ENCODE measurements at regions not wholly inside any gene's neighbourhood (a gene's known extent, or its start where the extent isn't known, plus 50 kb on each side); places are given as distances from the start of the nearest gene placed in this dataset.

DNA sequence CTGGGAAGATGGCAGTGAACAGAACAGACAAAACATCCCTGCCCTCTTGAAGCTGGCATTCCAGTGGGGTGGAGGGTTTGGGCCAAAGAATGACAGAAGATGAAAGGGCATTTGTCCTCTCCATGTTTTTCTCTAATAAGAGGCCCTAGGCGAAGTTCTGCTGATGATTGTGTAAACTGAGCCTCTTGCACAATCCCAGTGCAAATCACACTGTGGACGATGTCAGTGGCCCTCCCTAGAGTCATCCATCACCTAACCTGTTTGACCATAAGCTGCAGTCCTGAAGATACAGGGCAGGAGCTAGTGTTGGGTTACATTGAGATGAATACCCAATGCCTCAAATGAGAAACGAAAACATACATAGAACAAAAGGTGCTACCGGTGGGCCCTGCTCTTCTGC, 622.4 kb upstream of the TBX3 start:
- intact Hi-C loops (cut with DNase I; ENCODE audit: low total_unique reads), result no loop called here
- ATAC-seq (no peak), DNase-seq (no peak)
- Histone ChIP-seq H3K4me3 (no peak overlapping the region), H3K27ac (no peak overlapping the region), H3K36me3 (no peaks in the 10 kb centered on the region), H3K27me3 (no peaks in the 10 kb centered on the region), H3K9me3 (no peaks in the 10 kb centered on the region), H3K4me1 (no peaks in the 10 kb centered on the region)
- in situ Hi-C loops (cut with MboI; ENCODE audit: low sequenced_read_pairs in 4 of 4), result no loop called here
- TF ChIP-seq, protein P1, sequence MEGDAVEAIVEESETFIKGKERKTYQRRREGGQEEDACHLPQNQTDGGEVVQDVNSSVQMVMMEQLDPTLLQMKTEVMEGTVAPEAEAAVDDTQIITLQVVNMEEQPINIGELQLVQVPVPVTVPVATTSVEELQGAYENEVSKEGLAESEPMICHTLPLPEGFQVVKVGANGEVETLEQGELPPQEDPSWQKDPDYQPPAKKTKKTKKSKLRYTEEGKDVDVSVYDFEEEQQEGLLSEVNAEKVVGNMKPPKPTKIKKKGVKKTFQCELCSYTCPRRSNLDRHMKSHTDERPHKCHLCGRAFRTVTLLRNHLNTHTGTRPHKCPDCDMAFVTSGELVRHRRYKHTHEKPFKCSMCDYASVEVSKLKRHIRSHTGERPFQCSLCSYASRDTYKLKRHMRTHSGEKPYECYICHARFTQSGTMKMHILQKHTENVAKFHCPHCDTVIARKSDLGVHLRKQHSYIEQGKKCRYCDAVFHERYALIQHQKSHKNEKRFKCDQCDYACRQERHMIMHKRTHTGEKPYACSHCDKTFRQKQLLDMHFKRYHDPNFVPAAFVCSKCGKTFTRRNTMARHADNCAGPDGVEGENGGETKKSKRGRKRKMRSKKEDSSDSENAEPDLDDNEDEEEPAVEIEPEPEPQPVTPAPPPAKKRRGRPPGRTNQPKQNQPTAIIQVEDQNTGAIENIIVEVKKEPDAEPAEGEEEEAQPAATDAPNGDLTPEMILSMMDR (IDR thresholded peaks at IDR 0.05 in 4 of 5, conservative IDR thresholded peaks at IDR 0.05 in 1 of 5), result no peak
- no peak for TF ChIP-seq POLR2A (IDR thresholded peaks at IDR 0.05)

GRCh38 chr12:115305867-115306266, 621.9 kb upstream of the TBX3 start:
- Histone ChIP-seq H3K4me1 (no peaks in the 10 kb centered on the region), H3K36me3 (no peaks in the 10 kb centered on the region), H3K4me3 (no peak overlapping the region), H3K9me3 (no peaks in the 10 kb centered on the region), H3K27ac (no peak overlapping the region), H3K27me3 (no peaks in the 10 kb centered on the region)
- intact Hi-C loops (cut with DNase I; ENCODE audit: low total_unique reads), result no loop called here
- TF ChIP-seq, protein P1 (IDR thresholded peaks at IDR 0.05 in 4 of 5, conservative IDR thresholded peaks at IDR 0.05 in 1 of 5), result no peak
- TF ChIP-seq POLR2A (IDR thresholded peaks at IDR 0.05), result no peak
- in situ Hi-C loops (cut with MboI; ENCODE audit: low sequenced_read_pairs in 4 of 4), result no loop called here
- ATAC-seq (no peak), DNase-seq (no peak)

- in situ Hi-C loops (cut with MboI; ENCODE audit: low sequenced_read_pairs in 4 of 4), result no loop called here
- DNase-seq (no peak), ATAC-seq (no peak)
- H3K4me1 ChIP-seq, result no peaks in the 10 kb centered on the region
- H3K9me3 ChIP-seq, result no peaks in the 10 kb centered on the region
- intact Hi-C loops (cut with DNase I; ENCODE audit: low total_unique reads), result no loop called here
- TF ChIP-seq POLR2A (IDR thresholded peaks at IDR 0.05), result no peak
- TF ChIP-seq, protein P1 (IDR thresholded peaks at IDR 0.05 in 4 of 5, conservative IDR thresholded peaks at IDR 0.05 in 1 of 5), result no peak
- no peaks in the 10 kb centered on the region for H3K27me3 ChIP-seq
- no peak overlapping the region for H3K4me3 ChIP-seq
- H3K36me3 ChIP-seq, result no peaks in the 10 kb centered on the region
- no peak overlapping the region for H3K27ac ChIP-seq
Measured at GRCh38 chr12:115305275-115305674, 621.3 kb upstream of the TBX3 start.

DNA sequence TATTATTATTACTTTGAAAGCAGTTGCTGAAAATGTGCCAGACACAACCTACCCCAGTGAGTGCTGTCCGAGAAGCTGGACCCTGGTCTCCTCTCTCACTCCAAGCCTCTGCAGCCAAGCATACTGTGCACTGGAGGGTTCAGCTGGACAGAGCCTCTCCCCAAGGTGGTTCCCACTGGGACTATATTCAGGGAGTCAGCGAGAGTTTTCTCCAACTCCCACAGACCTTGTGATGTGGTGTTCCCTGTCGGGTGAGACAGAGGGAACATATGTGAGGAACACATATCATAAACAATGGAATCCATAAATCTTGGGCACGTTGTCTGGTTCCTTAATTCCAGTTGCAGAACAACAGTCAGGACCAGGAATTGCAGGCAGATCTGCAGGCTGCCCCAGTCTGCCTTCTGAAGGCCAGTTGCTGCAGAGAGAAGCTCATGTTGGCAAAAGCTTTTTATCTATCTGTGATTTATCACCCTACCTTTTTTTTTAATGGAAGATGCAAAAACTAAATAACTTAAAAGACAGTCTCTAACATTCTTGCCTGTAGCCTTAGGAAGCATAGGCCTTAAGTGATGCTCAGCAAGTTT, 619.8 kb upstream of the TBX3 start:
- intact Hi-C loops (cut with DNase I; ENCODE audit: low total_unique reads), result no loop called here
- Histone ChIP-seq H3K36me3 (no peaks in the 10 kb centered on the region), H3K9me3 (no peaks in the 10 kb centered on the region), H3K4me3 (no peak overlapping the region), H3K27ac (no peak overlapping the region), H3K4me1 (no peaks in the 10 kb centered on the region), H3K27me3 (no peaks in the 10 kb centered on the region)
- in situ Hi-C loops (cut with MboI; ENCODE audit: low sequenced_read_pairs in 4 of 4), result no loop called here
- TF ChIP-seq POLR2A (IDR thresholded peaks at IDR 0.05), result no peak
- TF ChIP-seq, protein P1 (IDR thresholded peaks at IDR 0.05 in 4 of 5, conservative IDR thresholded peaks at IDR 0.05 in 1 of 5), result no peak
- DNase-seq (no peak), ATAC-seq (no peak)

DNA sequence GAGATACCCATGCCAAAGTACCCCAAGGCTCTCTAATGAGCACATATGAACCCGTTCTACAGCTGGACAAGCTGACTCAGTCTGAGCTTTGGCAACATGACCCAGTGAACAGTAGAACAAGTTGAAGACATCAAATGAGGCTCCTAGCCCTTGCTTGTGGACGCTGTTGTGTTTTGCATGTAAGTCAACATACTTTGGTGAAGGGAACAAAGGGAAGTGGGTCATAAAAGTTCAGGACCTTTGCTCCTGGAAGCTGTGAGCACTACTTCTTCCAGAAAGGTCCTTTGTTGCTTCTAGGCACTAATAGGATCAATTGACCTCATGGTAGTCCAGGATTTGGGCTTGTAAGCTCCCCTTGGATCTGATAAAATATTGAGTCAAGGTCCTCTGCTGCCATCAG, 613.5 kb upstream of the TBX3 start:
- no peak overlapping the region for H3K4me3 ChIP-seq
- TF ChIP-seq POLR2A (IDR thresholded peaks at IDR 0.05), result no peak
- TF ChIP-seq, protein P1 (IDR thresholded peaks at IDR 0.05 in 4 of 5, conservative IDR thresholded peaks at IDR 0.05 in 1 of 5), result no peak
- no peaks in the 10 kb centered on the region for H3K27me3 ChIP-seq
- in situ Hi-C loops (cut with MboI; ENCODE audit: low sequenced_read_pairs in 4 of 4), result no loop called here
- H3K27ac ChIP-seq, result no peak overlapping the region
- intact Hi-C loops (cut with DNase I; ENCODE audit: low total_unique reads), result no loop called here
- ATAC-seq, result no peak
- H3K4me1 ChIP-seq, result no peaks in the 10 kb centered on the region
- no peak for DNase-seq
- no peaks in the 10 kb centered on the region for H3K9me3 ChIP-seq
- no peaks in the 10 kb centered on the region for H3K36me3 ChIP-seq

Measured in gastrocnemius medialis (tissue), 4 donors.